ENCODE measurements at regions not wholly inside any gene's neighbourhood (a gene's known extent, or its start where the extent isn't known, plus 50 kb on each side); places are given as distances from the start of the nearest gene placed in this dataset.

DNA sequence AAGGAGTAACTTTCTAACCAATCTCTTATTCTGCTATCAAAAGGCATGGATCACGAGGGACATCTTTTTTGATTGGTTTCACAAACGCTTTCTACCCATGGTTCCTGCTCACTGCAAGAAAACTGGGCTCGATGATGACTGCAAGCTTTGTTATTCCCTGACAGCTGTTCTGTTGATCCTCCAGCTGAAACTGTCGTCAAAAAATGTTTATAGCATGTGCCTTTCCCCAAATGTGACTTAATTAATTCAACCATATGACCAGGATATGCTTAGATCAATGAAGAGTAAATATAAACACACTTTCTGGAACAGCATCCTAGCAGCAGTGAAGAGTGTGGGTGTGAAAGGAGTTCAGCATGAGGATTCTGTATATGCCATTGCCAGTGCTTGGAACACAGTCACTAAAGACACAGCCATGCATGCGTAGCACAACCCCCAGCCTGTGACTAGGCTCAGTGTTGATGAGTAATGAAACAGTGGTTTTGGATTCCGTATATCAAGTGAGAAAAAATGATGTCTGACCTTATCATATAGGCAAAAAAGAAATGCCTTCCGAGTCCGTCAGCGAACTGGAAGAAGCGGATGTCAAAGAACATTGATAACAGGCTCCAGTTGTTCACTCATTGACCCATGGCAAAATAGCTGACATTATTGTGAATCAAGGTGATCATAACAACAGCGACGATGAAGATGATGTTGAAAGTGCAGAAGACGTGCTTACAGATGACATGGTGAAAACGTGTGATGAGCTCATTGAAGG lies 347.4 kb downstream of the FGF9 start:
- DNase-seq = no peak

DNA sequence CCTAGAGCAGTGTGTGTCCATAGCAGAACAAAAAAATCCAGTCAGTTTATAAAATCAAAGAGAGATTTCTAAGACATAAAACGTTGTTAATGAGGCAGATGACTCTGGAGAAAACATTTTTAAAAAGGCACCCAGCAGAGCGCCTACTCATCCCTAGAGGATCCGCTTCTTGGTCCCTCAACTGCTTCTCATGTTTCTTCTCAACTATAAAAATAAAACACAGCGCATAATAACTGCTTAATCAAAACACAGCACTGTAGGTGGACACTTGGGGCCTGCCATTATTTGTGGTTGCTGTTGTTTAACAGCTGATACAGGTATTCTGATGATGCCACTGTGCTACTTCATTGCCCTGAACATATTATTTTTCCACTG lies 347.9 kb downstream of the FGF9 start:
- DNase-seq = no peak

DNA sequence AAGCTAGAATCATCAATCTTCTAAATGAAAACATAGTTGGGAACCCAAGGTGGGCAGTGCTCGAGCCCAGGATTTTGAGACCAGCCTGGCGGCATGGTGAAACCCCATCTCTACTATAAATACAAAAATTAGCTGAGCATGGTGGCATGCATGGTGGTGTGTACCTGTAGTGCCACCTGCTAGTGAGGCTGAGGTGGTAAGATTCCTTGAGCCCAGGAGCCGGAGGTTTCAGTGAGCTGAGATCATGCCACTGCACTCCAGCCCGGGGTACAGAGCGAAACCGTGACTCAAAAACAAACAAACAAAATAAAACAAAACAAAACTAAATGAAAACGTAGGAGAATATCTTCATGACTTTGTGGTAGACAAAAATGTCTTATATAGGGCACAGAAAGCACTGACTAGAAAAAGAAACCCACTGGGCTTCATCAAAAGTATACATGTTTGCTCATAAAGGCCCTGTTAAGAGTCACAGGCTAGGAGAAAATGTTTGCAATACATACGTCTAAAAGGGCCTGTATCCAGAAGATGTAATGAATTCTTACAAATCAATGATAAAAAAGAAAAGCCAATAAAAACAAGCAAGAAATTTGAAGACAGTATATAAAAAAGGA lies 353.6 kb downstream of the FGF9 start:
- no peak for DNase-seq

DNA sequence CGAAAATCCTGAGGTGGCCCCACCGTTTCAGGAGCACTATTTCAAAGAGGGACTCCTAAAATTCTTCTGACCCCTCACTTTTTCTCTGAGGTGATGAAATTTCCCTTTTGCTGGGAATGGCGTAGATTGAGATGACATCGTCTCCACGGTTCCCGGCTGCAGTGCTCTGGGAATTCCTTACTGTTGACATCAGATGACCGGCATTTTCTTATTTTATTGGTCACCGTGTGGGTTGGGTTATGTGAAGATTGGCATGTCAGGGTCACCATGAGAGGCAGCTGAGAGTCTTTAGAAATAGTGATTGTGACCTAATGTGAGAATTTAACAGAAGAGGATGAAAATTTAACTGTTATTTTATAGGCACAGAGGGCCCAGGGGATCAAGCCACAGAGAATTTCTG lies 356.7 kb downstream of the FGF9 start:
- no peak for DNase-seq

DNA sequence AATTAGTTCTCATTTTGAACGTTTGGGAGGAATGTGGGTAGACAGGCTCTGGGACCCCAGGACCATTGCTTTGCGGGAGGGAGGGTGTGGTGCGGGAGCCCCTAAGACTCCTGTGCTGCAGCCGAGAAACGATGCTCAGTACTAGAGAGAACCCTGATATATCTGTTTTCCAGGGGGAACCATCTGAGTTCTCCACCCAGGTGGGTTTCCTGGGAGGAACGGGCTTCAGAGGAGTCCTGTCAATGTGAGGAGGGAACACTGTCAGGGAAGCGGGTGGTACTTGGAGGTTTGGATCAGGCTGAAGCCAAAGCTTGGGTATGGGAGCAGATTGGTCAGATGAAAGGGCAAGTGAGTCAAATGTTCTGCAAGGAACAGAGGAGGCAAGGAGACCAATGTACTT lies 358.0 kb downstream of the FGF9 start:
- no peak for DNase-seq

DNA sequence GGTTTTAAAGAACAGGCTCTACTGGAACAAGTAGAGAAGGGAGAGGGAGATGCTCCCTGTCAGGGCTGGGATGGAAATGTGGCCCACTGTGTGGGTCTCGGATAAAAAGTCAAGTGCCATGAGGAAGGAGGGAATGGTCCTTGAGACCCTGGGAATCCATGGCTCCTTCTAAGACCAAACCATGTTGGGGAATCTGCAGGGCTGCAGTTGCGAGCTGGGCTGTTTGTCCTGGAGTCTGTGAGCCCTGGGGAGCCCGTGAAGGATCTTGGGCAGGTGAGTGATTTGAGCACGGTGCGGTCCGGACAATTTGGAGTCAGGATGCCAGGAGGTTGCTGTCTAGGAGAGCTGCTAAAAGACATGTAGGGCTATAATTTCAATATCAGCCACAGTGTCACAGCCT lies 359.4 kb downstream of the FGF9 start:
- no peak for DNase-seq

DNA sequence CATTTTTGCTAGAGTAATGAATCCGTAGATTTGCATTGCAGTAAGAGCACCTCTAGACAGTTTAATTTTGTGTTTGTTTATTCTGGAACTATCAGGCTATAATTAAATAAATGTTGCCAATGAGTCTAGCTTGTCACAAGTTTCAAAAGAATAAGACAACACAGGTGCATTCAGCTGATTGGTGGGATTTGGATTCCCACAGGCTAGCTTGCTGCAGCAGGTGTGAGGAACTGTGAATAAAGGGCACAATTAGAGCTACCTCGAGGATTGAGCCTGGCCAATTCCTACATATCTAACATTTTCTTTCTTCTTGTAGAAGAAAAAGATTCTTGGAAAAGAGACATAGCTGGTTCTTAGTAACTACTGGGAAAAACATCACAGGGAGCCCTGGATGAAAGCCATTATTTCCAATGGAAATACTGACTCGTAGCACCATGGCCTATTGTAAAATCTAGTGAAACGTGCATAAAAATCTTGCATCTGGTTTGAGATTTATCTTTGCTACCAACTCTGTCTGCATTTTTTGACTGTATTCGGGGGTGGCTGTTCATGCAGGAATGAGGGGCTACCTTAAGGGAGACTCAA lies 360.9 kb downstream of the FGF9 start:
- DNase-seq = no peak

DNA sequence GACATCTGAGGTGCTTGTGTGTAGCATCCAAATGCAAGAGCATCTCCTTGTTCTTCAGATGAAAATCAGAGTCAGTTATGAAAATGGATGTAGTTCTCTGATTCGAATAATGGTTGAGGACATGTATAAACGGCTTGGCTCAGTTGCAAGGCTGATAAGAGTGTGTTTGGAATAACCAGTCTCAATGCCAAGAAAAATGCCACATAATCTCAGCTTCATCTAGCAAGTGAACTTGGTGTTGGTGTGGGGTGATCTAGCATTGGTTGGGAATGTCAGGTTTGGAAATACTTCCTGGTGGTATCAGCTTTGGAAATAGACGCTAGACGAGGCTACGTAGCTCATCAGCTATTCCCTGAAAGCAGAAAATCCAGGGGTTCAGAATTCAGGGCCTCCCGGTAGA lies 362.0 kb downstream of the FGF9 start:
- no peak for DNase-seq

DNA sequence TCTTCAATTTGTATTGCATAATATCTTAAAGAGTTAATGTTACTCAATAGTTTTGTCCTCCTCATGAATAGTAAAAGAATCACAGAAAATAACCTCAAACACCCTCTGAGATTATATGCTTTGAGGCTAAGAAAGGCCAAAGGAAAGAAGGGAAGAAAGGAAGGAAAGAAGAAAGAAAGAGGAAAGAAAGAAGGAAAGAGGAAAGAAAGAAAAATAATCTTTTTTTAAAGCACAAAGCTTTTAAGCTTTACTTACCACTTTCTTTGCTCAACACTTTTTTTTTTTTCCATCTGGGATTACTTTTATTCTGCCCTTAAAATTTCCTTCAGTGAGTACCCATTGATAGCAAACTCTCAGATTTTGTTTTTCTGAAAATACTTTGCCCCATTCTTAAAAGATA lies 369.1 kb downstream of the FGF9 start:
- no peak for DNase-seq

DNA sequence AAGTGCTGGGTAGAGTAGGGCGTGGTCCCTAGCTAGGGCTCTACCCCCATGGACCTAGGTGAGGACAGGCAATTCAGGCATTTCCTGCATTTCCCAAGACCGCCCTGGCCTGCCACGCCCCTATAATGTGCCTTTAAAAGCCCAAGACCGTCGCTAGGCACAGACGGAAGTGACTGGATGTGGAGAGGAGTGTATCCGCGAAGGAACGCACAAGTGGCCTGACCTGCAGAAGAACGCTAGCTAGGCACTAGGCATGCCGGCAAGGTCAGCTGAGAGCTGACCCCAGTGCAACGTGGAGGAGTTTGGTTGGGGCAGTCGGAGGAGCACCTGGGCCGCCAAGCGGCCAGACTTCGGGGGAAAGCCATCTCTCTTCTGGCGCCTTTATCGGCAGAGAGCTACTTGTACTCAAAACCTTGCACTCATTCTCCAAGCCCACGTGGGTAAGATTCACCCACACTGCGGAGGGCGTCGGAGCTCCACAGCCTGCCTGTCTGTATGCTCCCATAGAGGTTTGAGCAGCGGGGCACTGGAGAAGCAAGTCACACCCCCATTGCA lies 370.0 kb downstream of the FGF9 start:
- DNase-seq = no peak

DNA sequence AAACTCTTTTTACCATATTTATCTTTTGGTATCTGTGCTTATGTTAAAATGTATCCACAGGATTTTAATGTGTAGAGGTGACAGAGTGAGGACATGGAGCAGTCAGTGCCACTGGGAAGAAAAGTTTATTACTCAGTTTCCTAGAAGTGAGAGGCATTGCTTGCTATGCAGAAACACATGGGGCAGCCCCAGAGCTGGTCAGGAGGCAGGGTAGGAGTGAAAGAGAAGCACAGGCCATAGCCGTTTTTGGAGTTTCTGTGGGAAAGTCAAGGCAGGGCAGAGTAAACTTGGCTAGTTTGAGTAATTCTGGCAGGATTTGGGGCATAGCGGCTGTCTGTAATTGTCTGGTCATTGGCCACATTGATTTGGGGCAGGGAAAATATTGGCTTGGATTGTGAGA lies 370.9 kb downstream of the FGF9 start:
- no peak for DNase-seq

DNA sequence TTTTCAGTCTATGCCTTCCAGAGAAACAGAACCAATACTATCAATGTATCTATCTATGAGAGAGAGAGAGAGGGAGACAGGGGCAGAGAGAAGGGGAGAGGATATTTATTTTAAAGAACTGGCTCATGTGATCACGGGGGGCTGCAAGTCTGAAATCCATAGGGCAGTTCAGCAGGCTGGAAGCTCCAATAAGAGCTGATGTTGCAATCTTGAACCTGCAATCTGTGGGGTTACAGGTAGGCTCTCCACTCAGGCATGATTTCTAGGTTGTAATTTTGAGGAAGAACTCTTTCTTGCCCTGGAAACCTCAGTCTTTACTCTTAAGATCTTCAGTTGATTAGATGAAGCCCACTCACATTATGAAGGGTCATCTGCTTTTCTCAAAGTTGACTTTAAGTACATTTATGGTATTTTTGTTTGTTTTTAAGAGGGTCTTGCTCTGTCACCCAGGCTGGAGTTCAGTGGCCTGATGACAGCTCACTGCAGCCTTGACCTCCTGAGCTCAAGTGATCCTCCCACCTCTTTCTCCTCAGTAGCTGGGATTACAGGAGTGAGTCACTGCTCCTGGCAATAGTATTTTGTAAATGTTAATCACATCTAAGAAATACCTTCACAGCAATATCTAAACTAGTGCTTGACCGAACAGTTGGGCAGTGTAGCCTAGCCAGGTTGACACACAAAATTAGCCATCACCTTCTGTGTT lies 376.4 kb downstream of the FGF9 start:
- DNase-seq = no peak

DNA sequence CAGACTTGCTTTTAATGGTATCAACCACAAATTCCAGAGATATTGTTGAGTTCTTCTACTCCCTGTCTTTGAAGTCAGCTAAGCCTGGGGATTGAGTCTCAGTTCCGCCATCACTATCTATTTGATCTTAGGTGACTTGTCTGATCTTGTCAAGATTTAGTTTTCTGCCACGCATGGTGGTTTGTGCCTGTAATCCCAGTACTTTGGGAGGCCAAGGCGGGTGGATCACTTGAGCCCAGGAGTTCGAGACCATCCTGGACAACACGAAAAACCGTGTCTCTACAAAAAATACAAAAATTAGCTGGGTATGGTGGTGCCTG lies 376.9 kb downstream of the FGF9 start:
- no peak for DNase-seq

DNA sequence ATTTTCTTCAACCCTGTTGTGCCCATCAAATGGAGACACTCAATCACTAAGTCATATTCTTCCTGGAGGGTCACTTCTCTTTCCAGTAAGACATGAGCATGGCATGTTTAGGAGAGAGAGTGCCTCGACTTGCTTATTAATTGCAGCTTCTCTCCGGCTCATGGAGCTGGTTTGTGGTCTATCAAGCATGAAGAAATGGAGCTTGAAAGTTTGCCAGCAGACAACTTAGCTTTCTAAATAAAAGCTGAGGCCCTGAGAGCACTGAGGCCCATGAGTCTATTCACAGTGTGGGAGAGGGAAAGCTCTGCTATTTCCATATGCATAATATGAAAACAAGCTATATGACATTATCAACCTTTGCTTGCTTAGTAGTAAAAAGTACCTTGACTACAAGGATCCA lies 378.5 kb downstream of the FGF9 start:
- DNase-seq = no peak

DNA sequence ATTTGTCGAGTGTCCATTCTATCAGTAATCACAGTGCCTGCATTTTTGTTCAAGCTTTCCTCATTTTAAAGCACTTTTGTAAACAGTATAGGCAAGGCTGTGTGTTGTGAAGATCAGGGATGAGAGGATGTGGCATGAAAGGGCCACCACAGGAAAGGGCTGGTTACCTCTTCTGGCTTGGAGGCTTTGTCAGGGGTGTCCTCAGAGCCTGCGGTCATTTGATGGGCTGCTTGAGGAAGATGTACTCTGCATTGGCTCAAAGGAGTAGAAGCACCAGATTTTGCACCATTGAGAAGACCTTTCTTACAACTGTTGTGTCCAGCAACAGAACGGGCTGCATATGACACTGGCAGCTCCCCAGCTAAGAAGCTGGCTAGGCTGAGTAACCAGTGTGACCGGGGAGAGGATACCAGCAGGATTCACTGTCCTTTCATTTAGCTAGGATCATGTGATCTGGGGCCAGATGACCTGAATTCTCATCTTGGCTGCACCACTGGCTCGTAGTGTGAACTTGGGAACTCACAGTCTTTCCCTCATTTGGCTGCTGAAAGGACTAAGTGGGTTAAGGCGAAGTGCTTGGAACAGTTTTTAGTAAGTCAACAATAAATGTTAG lies 380.2 kb downstream of the FGF9 start:
- no peak for DNase-seq

DNA sequence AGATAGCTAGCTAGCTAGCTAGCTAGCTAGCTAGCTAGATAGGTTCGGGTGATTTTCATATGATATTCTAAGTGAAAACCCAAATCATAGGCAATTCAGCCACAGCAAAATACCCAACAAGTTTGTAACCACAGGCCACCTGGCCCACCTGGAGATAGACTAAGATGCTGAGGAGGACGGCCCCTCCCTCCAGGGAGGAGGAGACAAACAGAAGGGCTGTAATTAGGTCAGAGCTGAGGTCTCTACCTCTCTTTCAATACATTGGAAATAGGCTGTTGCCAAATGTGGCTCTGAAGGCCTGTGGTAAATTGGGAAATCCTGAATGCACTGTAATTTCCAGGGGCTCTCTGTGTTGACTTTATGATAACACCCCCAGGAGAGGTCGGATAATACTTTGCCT lies 382.2 kb downstream of the FGF9 start:
- DNase-seq = no peak

DNA sequence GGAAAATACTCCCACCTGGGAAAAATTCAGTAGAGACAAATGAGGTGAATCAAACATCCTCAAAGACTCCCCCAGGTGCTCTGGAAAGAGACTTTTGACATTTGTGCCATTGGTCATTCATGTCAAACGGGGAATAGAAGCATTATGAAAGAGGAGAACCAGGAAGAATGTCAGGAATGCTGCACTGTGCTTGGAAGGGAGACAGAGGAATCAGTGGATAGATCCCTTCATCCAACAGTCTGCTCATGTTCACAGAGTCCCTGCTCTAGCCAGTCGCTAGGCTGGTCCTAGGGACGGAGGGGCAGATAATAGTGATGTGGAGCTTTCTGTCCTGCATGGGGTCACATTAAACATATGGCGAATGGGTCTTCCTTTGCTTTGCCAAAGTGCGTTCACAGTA lies 384.4 kb downstream of the FGF9 start:
- no peak for DNase-seq

DNA sequence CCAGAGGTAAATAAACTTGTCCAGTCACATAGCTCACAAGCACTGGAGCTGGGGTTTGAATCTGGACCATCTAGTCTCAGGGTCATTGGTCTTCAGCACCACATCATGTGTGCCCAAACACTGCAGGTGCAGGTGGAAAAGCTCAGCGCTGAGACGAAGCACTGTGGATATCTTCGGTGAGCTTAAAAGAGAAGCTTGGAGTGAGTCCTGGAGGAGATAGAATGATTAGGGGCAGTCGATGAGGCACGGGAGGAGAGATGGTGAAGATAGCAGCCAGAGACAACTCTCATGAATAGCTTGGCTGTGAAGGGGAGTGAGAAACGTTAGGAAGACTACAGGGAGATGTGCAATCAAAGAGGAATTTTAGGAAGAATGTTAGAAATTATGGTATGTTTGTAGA lies 389.3 kb downstream of the FGF9 start:
- DNase-seq = no peak

DNA sequence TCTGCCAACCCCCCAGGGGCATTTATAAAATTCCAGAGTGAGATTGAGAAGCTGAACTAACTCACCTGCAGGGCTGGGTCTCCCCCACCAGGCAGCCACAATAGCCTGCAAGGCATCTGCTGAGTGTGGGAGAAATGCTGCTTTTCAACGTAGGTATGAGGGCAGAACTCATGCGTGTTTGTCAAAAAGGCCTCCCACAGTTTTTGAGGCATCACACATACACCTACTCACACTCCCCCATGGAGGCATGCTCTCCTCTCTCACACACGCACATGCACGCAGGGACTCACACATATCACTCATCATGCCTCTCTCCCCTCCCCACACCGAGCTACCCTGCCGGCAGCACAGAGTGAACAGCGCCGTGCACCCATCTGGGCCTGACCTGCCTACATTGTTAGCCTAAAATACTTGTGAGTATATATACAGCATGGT lies 390.5 kb downstream of the FGF9 start:
- no peak for DNase-seq

DNA sequence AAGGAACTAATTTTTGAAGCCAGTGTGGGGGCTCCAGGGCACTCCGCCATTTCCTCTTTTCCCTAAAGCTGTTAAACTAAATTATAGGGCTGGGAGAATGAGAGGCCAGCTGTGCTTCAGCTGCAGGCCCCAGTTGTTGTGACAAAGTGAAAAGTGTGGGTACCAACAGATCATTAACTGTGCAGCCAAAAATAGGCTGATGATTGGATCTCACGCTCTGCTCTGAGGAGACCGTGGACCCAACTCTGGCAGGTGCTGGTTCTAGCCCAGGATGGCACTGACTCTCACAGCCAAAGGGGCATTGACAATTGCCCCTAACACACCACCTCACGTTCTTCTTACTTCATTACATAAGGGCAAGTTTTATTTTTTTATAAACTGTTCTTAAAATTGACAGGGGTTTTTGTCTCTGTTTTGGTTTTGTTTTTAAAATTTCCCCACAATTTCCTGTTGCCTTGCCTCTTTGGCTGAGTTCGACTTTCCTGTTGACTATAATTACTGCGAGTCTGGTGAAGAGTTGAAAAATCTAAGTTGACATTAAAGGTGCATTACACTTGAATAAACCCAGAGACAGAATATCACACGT lies 391.0 kb downstream of the FGF9 start:
- DNase-seq = no peak

DNA sequence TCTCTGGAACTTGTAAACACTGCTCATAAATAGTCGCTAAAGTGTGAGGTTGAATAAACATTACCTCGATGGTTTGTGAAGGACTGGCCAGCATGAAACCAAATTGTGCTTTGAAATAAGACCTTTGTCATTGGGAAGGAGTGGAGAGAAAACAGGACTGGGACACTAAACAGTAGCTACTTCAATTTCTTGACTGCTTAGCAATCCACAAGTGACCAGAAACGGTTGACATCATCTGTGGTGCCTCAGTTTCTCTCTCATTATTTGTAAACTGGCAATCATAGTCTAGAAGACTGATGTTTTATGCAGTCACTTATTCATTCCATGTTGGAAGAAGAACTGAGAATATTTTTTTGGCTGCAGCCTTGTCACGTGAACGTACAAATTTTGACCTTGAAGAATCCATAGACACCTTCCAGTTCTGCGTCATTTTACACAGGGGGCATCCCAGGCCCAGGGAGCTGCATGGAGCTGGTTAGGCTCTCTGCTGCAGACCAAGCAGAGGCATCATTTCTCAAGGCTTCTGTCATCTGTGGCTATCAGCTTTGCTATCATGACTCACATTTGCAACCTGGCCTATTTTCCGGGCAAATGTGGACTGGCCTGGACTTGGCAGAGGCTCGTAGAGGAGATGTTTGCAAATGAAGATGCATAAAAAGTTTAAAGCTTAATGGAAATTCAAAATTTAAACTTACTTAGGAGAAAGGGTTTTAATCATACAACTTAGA lies 391.8 kb downstream of the FGF9 start:
- DNase-seq = no peak

DNA sequence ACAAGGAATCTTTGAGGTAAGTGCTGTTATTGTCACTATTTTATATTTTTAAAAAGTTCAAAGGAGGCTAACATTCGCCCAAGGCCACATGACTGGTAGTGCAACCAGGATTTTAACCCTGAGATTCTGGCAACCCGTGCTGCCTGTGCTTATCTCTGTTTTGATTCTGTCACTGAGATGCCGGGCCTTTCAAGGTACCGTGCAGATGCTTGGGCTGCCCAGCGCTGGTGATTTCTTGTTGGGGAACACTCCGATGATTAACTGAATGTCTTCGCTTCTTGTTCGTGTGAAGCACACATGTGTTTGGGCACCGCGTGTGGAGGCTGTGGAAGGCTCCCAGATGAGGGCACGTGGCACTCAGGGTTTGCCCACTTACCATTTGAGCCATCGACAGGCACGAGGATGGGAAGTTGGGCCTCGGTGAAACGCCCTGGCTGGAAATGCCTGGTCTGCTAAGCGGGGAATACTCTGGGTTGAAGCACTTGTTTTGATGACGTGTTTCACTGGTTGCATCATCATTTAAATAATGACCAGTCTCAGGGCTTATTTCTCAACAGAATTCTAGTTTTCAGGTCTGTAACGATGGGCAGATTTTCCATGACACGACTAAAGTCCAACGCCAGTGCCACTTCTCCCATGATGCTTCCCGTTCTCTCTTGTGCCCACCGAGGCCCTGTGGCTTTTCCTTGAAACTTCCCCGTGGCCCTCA lies 392.7 kb downstream of the FGF9 start:
- DNase-seq = no peak
